HEK293T (cell line): ENCODE measurements at regions not wholly inside any gene's neighbourhood (a gene's known extent, or its start where the extent isn't known, plus 50 kb on each side); places are given as distances from the start of the nearest gene placed in this dataset.

ENCODE experiments used
- CTCF ChIA-PET: fragments of 350-600 bp; formaldehyde crosslinking; extraction: SDS; loops from one replicate; lab custom pipeline; 2021; ENCODE audit warnings: antibody characterized with exemption, inconsistent platforms; lab: Yijun Ruan, JAX
- POLR2A ChIA-PET: fragments of 350-600 bp; formaldehyde crosslinking; extraction: SDS; loops from one replicate; lab custom pipeline; 2020; ENCODE audit warnings: antibody characterized with exemption, inconsistent platforms; lab: Yijun Ruan, JAX
- DNase-seq: peaks from one replicate; pipeline ENCODE4 v3.0.0; 2012; ENCODE audit warnings: mixed read lengths; ENCODE audit errors: extremely low spot score
- ARNT ChIP-seq: fragments of 450-650 bp; IDR thresholded peaks from 2 replicates; pipeline ENCODE4 v1.6.1; 2017; ENCODE audit warnings: mild to moderate bottlenecking
- BHLHE40 ChIP-seq: fragments of 450-650 bp; IDR thresholded peaks from 2 replicates; pipeline ENCODE4 v1.6.1; 2016; ENCODE audit warnings: mild to moderate bottlenecking, moderate library complexity, borderline replicate concordance
- CTBP1 ChIP-seq: fragments of 450-650 bp; IDR thresholded peaks from 2 replicates; pipeline ENCODE4 v1.6.1; 2016; ENCODE audit warnings: borderline replicate concordance
- ELF4 ChIP-seq: fragments of 450-650 bp; IDR thresholded peaks from 2 replicates; pipeline ENCODE4 v1.6.1; 2017; ENCODE audit warnings: antibody characterized with exemption
- FOXA1 ChIP-seq: fragments of 450-650 bp; IDR thresholded peaks from 2 replicates; pipeline ENCODE4 v1.6.1; 2016; ENCODE audit warnings: mild to moderate bottlenecking
- FOXK2 ChIP-seq: fragments of 450-650 bp; IDR thresholded peaks from 2 replicates; pipeline ENCODE4 v1.6.1; 2016; ENCODE audit warnings: mild to moderate bottlenecking
- FOXM1 ChIP-seq: fragments of 450-650 bp; IDR thresholded peaks from 2 replicates; pipeline ENCODE4 v1.6.1; 2017; ENCODE audit warnings: mild to moderate bottlenecking, borderline replicate concordance
- HDGF ChIP-seq: fragments of 450-650 bp; IDR thresholded peaks from 2 replicates; pipeline ENCODE4 v1.6.1; 2017; ENCODE audit warnings: antibody characterized with exemption, borderline replicate concordance
- L3MBTL2 ChIP-seq: fragments of 450-650 bp; conservative IDR thresholded peaks from 2 replicates; pipeline ENCODE4 v1.6.1; 2016; ENCODE audit warnings: mild to moderate bottlenecking
- LEF1 ChIP-seq: fragments of 450-650 bp; IDR thresholded peaks from 2 replicates; pipeline ENCODE4 v1.6.1; 2017; ENCODE audit warnings: mild to moderate bottlenecking, borderline replicate concordance
- NFRKB ChIP-seq: fragments of 450-650 bp; IDR thresholded peaks from 2 replicates; pipeline ENCODE4 v1.6.1; 2016; ENCODE audit warnings: mild to moderate bottlenecking, moderate library complexity
- PKNOX1 ChIP-seq: fragments of 450-650 bp; IDR thresholded peaks from 2 replicates; pipeline ENCODE4 v1.6.1; 2016
- SP1 ChIP-seq: fragments of 450-650 bp; IDR thresholded peaks from 2 replicates; pipeline ENCODE4 v1.6.1; 2017
- SUZ12 ChIP-seq: fragments of 450-650 bp; IDR thresholded peaks from 2 replicates; pipeline ENCODE4 v1.6.1; 2016; ENCODE audit warnings: mild to moderate bottlenecking
- TARDBP ChIP-seq: fragments of 450-650 bp; IDR thresholded peaks from 2 replicates; pipeline ENCODE4 v1.6.1; 2016
- ZNF384 ChIP-seq: fragments of 450-650 bp; IDR thresholded peaks from 2 replicates; pipeline ENCODE4 v1.6.1; 2016

- CTCF ChIA-PET: no interaction called here
- no peak for TF ChIP-seq BHLHE40
- TF ChIP-seq NFRKB: no peak
- no peak for TF ChIP-seq CTBP1
- no peak for TF ChIP-seq PKNOX1
- TF ChIP-seq FOXA1: no peak
- no peak for TF ChIP-seq LEF1
- TF ChIP-seq FOXK2: no peak
- TF ChIP-seq ELF4: no peak
- TF ChIP-seq HDGF: no peak
- DNase-seq: no peak
- POLR2A ChIA-PET: interaction anchor here (0.8 kb wide), 1 partner anchor 209 kb away, joined by 3 read pairs; no protein-coding TSS in a partner anchor
These were observed 470.8 kb downstream of the RIT2 start for GRCh38 chr18:42644729-42645131.

GRCh38 chr18:42649331-42650035 lies 466.0 kb downstream of the RIT2 start:
- DNase-seq: no peak
- TF ChIP-seq NFRKB (no peak), ELF4 (no peak), CTBP1 (no peak), FOXM1 (no peak), TARDBP (no peak), PKNOX1 (no peak)
- ChIA-PET POLR2A (no interaction called here), CTCF (no interaction called here)

GRCh38 chr18:42654556-42654955 lies 460.9 kb downstream of the RIT2 start:
- TF ChIP-seq ELF4: no peak
- no peak for TF ChIP-seq CTBP1
- TF ChIP-seq TARDBP: no peak
- TF ChIP-seq FOXA1: no peak
- no peak for TF ChIP-seq HDGF
- no peak for TF ChIP-seq LEF1
- no peak for TF ChIP-seq PKNOX1
- no peak for TF ChIP-seq ARNT
- no peak for TF ChIP-seq FOXM1
- no peak for TF ChIP-seq FOXK2
- TF ChIP-seq BHLHE40: no peak
- TF ChIP-seq SUZ12: no peak
- TF ChIP-seq L3MBTL2: no peak
- no peak for TF ChIP-seq SP1
- no peak for TF ChIP-seq ZNF384
- TF ChIP-seq NFRKB: no peak
- DNase-seq: no peak
- POLR2A ChIA-PET: no interaction called here
- CTCF ChIA-PET: no interaction called here

- DNase-seq: no peak
- TF ChIP-seq BHLHE40: no peak
- TF ChIP-seq SP1: no peak
- no peak for TF ChIP-seq ZNF384
- TF ChIP-seq CTBP1: no peak
- TF ChIP-seq PKNOX1: no peak
- no peak for TF ChIP-seq FOXA1
- no peak for TF ChIP-seq ARNT
- TF ChIP-seq ELF4: no peak
- TF ChIP-seq HDGF: no peak
- TF ChIP-seq NFRKB: no peak
- TF ChIP-seq LEF1: no peak
- no peak for TF ChIP-seq L3MBTL2
- TF ChIP-seq FOXM1: no peak
- no peak for TF ChIP-seq TARDBP
- TF ChIP-seq FOXK2: no peak
- no peak for TF ChIP-seq SUZ12
- CTCF ChIA-PET: no interaction called here
- POLR2A ChIA-PET: no interaction called here
These were observed 457.9 kb downstream of the RIT2 start for GRCh38 chr18:42657551-42657950.

GRCh38 chr18:42658171-42658570 lies 457.3 kb downstream of the RIT2 start:
- DNase-seq: no peak
- TF ChIP-seq FOXM1: no peak
- no peak for TF ChIP-seq SP1
- no peak for TF ChIP-seq PKNOX1
- TF ChIP-seq SUZ12: no peak
- no peak for TF ChIP-seq BHLHE40
- TF ChIP-seq HDGF: no peak
- TF ChIP-seq CTBP1: no peak
- no peak for TF ChIP-seq ARNT
- no peak for TF ChIP-seq FOXA1
- TF ChIP-seq L3MBTL2: no peak
- no peak for TF ChIP-seq ZNF384
- TF ChIP-seq NFRKB: no peak
- no peak for TF ChIP-seq ELF4
- TF ChIP-seq LEF1: no peak
- no peak for TF ChIP-seq FOXK2
- no peak for TF ChIP-seq TARDBP
- POLR2A ChIA-PET: no interaction called here
- CTCF ChIA-PET: no interaction called here
